Stimulated activated CD4-positive, alpha-beta T cell treated with anti-CD3 and anti-CD28 coated beads, TNF-alpha, amount 100 ng/mL, for 24 hours (primary cell): ENCODE measurements at regions not wholly inside any gene's neighbourhood (a gene's known extent, or its start where the extent isn't known, plus 50 kb on each side); places are given as distances from the start of the nearest gene placed in this dataset.
"Not testable (repeated sequence)": the region's sequence is repeated elsewhere in the genome, so short reads cannot be mapped to it uniquely, and the experiment has no call there.

Source experiments
- DNase-seq, 3 experiments: peaks; one replicate each; pipeline ENCODE4 v3.0.0-alpha.2; 2020; ENCODE audit warnings: low read depth in 3 of 3

DNA sequence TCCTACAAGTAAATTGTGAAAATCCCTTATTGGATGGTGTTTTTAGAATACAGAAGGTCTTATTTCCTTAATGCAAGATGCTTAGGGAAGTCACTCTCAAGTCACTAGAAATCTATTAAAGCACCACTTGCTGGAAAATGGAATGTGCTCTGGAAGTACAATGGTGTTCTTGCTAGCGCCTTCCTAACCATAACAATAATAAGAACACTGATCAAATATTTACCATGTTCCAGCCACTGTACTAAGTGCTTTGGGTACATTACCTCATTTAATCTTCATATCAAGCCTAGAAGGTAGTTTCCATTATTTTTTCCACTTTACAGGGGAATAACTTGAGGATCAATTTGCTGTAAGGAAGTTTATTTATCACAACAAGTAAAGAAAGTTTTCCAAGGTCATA is 75.1 kb downstream of the FAM72B start:
- not testable (repeated sequence) for DNase-seq

- DNase-seq, result not testable (repeated sequence)
These were observed 67.4 kb downstream of the FAM72B start for GRCh38 chr1:121116522-121117297.

DNA sequence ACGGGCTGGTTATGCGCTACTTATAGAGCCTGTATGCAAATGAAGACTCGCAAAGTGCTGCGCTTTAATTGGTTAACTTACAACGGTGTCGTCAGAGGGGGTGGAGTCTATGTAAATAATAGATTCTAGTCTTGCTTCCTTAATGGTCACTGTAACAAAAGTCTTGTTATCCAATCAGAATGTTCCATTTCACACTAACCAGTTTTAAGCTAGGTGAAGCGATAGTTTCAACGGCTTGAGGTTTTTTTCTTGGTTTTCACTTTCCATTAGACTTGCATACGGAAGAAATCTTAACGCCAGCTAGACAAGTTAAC is 66.9 kb downstream of the FAM72B start:
- not testable (repeated sequence) for DNase-seq

GRCh38 chr1:121117622-121118479 is 66.3 kb downstream of the FAM72B start:
- not testable (repeated sequence) for DNase-seq
